IMR-90 (cell line): ENCODE measurements at regions not wholly inside any gene's neighbourhood (a gene's known extent, or its start where the extent isn't known, plus 50 kb on each side); places are given as distances from the start of the nearest gene placed in this dataset.

Experiments used
- ATAC-seq: fragments of 200-7000 bp; cut with Tn5 transposase; 2 replicates; pipeline ENCODE4 v1.9.1; 2020; ENCODE audit warnings: low read depth, mild to moderate bottlenecking, moderate library complexity
- BruUV-seq: library from RNA; stranded (reverse); fragments of 400-500 nt; replicated peaks from 2 replicates; lab custom pipeline; 2021; lab: Mats Ljungman, UMichigan
- CTCF ChIA-PET: fragments of 300-600 bp; formaldehyde crosslinking; extraction: SDS; loops from one replicate; lab custom pipeline; 2021; ENCODE audit warnings: antibody characterized with exemption; lab: Yijun Ruan, JAX
- POLR2A ChIA-PET: fragments of 300-600 bp; sonication (Branson Sonifier 250); formaldehyde crosslinking; loops from one replicate; lab custom pipeline; 2022; ENCODE audit warnings: antibody characterized with exemption; ENCODE audit not compliant: unreplicated experiment; lab: Charles Lee
- DNase-seq: peaks from one replicate; pipeline ENCODE4 v3.0.0; 2013
- H2AFZ ChIP-seq: replicated peaks from 2 replicates; pipeline ENCODE3; 2013; ENCODE audit warnings: low read length, mild to moderate bottlenecking; ENCODE audit not compliant: poor library complexity
- H2AK5ac ChIP-seq: 2 replicates; pipeline ENCODE4 v1.6.1; 2013; ENCODE audit warnings: low read depth, low read length, inconsistent platforms
- H2AK9ac ChIP-seq: replicated peaks from 2 replicates; pipeline ENCODE3; 2013; ENCODE audit warnings: mild to moderate bottlenecking, low read depth, low read length, moderate library complexity; ENCODE audit not compliant: poor library complexity
- H2BK120ac ChIP-seq: 2 replicates; pipeline ENCODE4 v1.6.1; 2013; ENCODE audit warnings: low read depth, low read length, inconsistent platforms
- H2BK15ac ChIP-seq: 3 replicates; pipeline ENCODE4 v1.6.1; 2013; ENCODE audit warnings: low read depth, low read length, inconsistent platforms
- H2BK20ac ChIP-seq: 2 replicates; pipeline ENCODE4 v1.6.1; 2013; ENCODE audit warnings: low read depth, mild to moderate bottlenecking, inconsistent platforms, low read length, moderate library complexity
- H2BK5ac ChIP-seq: 2 replicates; pipeline ENCODE4 v1.6.1; 2013; ENCODE audit warnings: mild to moderate bottlenecking, low read depth, low read length, inconsistent platforms; ENCODE audit not compliant: poor library complexity, severe bottlenecking
- H3K14ac ChIP-seq: replicated peaks from 2 replicates; pipeline ENCODE4 v1.6.1; 2013; ENCODE audit warnings: low read depth, low read length, inconsistent platforms
- H3K18ac ChIP-seq: 2 replicates; pipeline ENCODE4 v1.6.1; 2013; ENCODE audit warnings: low read depth, low read length, control low read depth
- H3K23ac ChIP-seq: 2 replicates; pipeline ENCODE4 v1.6.1; 2013; ENCODE audit warnings: low read depth, low read length, inconsistent platforms
- H3K27ac ChIP-seq: 2 replicates; pipeline ENCODE4 v1.5.1; 2013; ENCODE audit warnings: mild to moderate bottlenecking, control low read depth, low read length; ENCODE audit not compliant: insufficient read depth
- H3K27me3 ChIP-seq: 2 replicates; pipeline ENCODE4 v1.6.1; 2013; ENCODE audit warnings: low read length; ENCODE audit not compliant: control insufficient read depth, insufficient read depth
- H3K36me3 ChIP-seq: 2 replicates; pipeline ENCODE4 v1.6.1; 2013; ENCODE audit warnings: low read length, mixed read lengths; ENCODE audit not compliant: control insufficient read depth, insufficient read depth
- H3K4ac ChIP-seq: 2 replicates; pipeline ENCODE4 v1.6.1; 2013; ENCODE audit warnings: low read depth, low read length, inconsistent platforms
- H3K4me1 ChIP-seq: 2 replicates; pipeline ENCODE4 v1.6.1; 2013; ENCODE audit warnings: low read length, mixed read lengths; ENCODE audit not compliant: control insufficient read depth, insufficient read depth
- H3K4me2 ChIP-seq: 2 replicates; pipeline ENCODE4 v1.6.1; 2013; ENCODE audit warnings: low read depth, mild to moderate bottlenecking, control low read depth, low read length, moderate library complexity
- H3K4me3 ChIP-seq: 2 replicates; pipeline ENCODE4 v1.5.1; 2013; ENCODE audit warnings: low read depth, mild to moderate bottlenecking, control low read depth, low read length, moderate library complexity; ENCODE audit not compliant: insufficient read depth
- H3K56ac ChIP-seq: 2 replicates; pipeline ENCODE4 v1.6.1; 2013; ENCODE audit warnings: low read length, inconsistent platforms; ENCODE audit not compliant: insufficient read depth; ENCODE audit errors: extremely low read depth
- H3K79me1 ChIP-seq, 2 experiments: 2 replicates each; pipeline ENCODE4 v1.6.1; 2013; ENCODE audit warnings: low read length in 2 of 2, inconsistent platforms in 1 of 2, low read depth in 1 of 2
- H3K9ac ChIP-seq: 2 replicates; pipeline ENCODE4 v1.6.1; 2013; ENCODE audit warnings: low read depth, low read length, control low read depth
- H3K9me1 ChIP-seq: 2 replicates; pipeline ENCODE4 v1.6.1; 2013; ENCODE audit warnings: low read length, inconsistent platforms; ENCODE audit not compliant: insufficient read depth
- H3K9me3 ChIP-seq: 2 replicates; pipeline ENCODE4 v1.6.1; 2013; ENCODE audit warnings: low read length; ENCODE audit not compliant: control insufficient read depth, insufficient read depth
- H4K20me1 ChIP-seq: 2 replicates; pipeline ENCODE4 v1.6.1; 2013; ENCODE audit warnings: low read length, inconsistent platforms; ENCODE audit not compliant: insufficient read depth
- H4K5ac ChIP-seq: 2 replicates; pipeline ENCODE4 v1.6.1; 2013; ENCODE audit warnings: mild to moderate bottlenecking, low read depth, low read length, control low read depth
- H4K8ac ChIP-seq, 2 experiments: 2 replicates each; pipeline ENCODE4 v1.6.1; 2013; ENCODE audit warnings: low read depth in 2 of 2, low read length in 2 of 2, control low read depth in 1 of 2, inconsistent platforms in 1 of 2
- H4K91ac ChIP-seq: 2 replicates; pipeline ENCODE4 v1.6.1; 2013; ENCODE audit warnings: low read depth, low read length, inconsistent platforms; ENCODE audit not compliant: insufficient read depth
- BHLHE40 ChIP-seq: fragments of 150-350 bp; IDR thresholded peaks from 2 replicates; pipeline ENCODE4 v1.6.1; 2016; ENCODE audit warnings: mild to moderate bottlenecking, low read depth, low read length
- CEBPB ChIP-seq: IDR thresholded peaks from 2 replicates; pipeline ENCODE4 v1.6.1; 2012; ENCODE audit warnings: low read depth, low read length, improper control_type of control experiment
- FOS ChIP-seq: fragments of 150-350 bp; IDR thresholded peaks from 2 replicates; pipeline ENCODE4 v1.6.1; 2016; ENCODE audit warnings: low read depth, low read length
- NFE2L2 ChIP-seq: fragments of 150-350 bp; IDR thresholded peaks from 2 replicates; pipeline ENCODE4 v1.6.1; 2016; ENCODE audit warnings: low read depth, mild to moderate bottlenecking, low read length
- POLR2A ChIP-seq: IDR thresholded peaks from 2 replicates; pipeline ENCODE4 v1.6.1; 2012; ENCODE audit warnings: mild to moderate bottlenecking, low read depth, low read length
- RAD21 ChIP-seq: IDR thresholded peaks from 2 replicates; pipeline ENCODE4 v1.6.1; 2012; ENCODE audit warnings: low read length, improper control_type of control experiment
- RFX5 ChIP-seq: IDR thresholded peaks from 2 replicates; pipeline ENCODE4 v1.8.0; 2012; ENCODE audit warnings: low read depth, mild to moderate bottlenecking, low read length, moderate library complexity
- SMC3 ChIP-seq: fragments of 150-350 bp; IDR thresholded peaks from 2 replicates; pipeline ENCODE4 v1.6.1; 2016; ENCODE audit warnings: low read depth, mild to moderate bottlenecking, antibody characterized with exemption, low read length, moderate library complexity
- WGBS, 2 experiments: methylation state at CpG; one replicate each; pipeline versions ENCODE4 v1.1.5 to v1.1.7; 2013; ENCODE audit warnings: missing lambda C conversion rate in 2 of 2; ENCODE audit not compliant: insufficient read length in 1 of 2; ENCODE audit errors: extremely low coverage in 2 of 2; 5-methylcytosine and 5-hydroxymethylcytosine counted together
- dilution Hi-C: fragments of 300-500 bp; cut with HindIII; formaldehyde crosslinking; loops from one replicate; pipeline ENCODE4 v1.14.3; 2018; ENCODE audit warnings: low sequenced_read_pairs; ENCODE audit not compliant: unreplicated experiment
- in situ Hi-C: fragments of 300-500 bp; cut with MboI; formaldehyde crosslinking; loops from 3 replicates; pipeline ENCODE4 v1.14.3; 2019; ENCODE audit warnings: low sequenced_read_pairs, inconsistent platforms, mixed read lengths
- intact Hi-C: fragments of 100-400 bp; cut with micrococcal nuclease; formaldehyde crosslinking; loops from 2 replicates; pipeline ENCODE4 v1.10.0; 2022
- TF ChIP-seq, protein P1 (sequence below): fragments of 150-350 bp; IDR thresholded peaks from 2 replicates; pipeline ENCODE4 v1.6.1; 2017; ENCODE audit warnings: mild to moderate bottlenecking, antibody characterized with exemption, low read length, low read depth

DNA sequence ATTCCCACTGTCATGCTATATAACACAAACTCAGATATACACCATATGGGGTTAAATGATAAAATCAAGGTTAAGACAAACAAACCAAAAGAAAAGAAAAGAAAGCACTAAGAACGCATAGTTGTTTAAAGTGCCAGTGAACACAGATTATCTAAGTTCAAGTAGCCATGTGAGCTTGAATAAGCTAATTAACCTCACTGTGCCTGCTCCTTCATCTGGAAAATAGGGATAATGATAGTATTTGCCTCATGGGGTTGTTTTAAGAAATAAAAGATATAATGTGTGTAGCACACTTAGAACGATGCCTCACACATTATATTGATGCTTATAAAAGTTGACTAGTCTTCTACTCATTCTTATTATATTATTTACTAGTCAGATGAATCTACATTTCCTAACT, 72.6 kb upstream of the IL12A start:
- dilution Hi-C loops, result no loop called here
- Histone ChIP-seq H3K4me1 (peaks cover 6% of the 10 kb centered on the region), H2AK5ac (no peak overlapping the region), H3K4me2 (no peak overlapping the region), H3K9me3 (no peaks in the 10 kb centered on the region; the same call in 1 of the 2 replicates), H2AK9ac (no peak overlapping the region), H4K91ac (no peak overlapping the region), H2BK15ac (no peak overlapping the region), H3K9ac (no peak overlapping the region), H3K14ac (no peak overlapping the region), H3K18ac (no peak overlapping the region), H4K8ac (no peak overlapping the region), H2BK5ac (no peak overlapping the region), H3K4ac (no peak overlapping the region), H3K27me3 (no peaks in the 10 kb centered on the region), H3K23ac (no peak overlapping the region), H3K4me3 (no peak overlapping the region), H4K20me1 (no peaks in the 10 kb centered on the region), H3K79me1 (no peaks in the 10 kb centered on the region), H3K36me3 (no peaks in the 10 kb centered on the region), H3K56ac (no peak overlapping the region), H3K9me1 (peaks cover 4% of the 10 kb centered on the region), H2BK20ac (no peak overlapping the region), H2AFZ (no peak overlapping the region), H2BK120ac (no peak overlapping the region), H4K5ac (no peak overlapping the region), H3K27ac (no peak overlapping the region)
- ChIA-PET CTCF (no interaction called here), POLR2A (interaction anchor here (0.6 kb wide), 1 partner anchor 46 kb away, joined by 5 read pairs; no protein-coding TSS in a partner anchor)
- WGBS, 2 experiments, result no CpG with 5 or more reads among the region's 2 CpGs
- DNase-seq, result no peak
- in situ Hi-C loops, result no loop called here
- ATAC-seq, result no peak
- no TSS peak for BruUV-seq
- TF ChIP-seq FOS (no peak), BHLHE40 (no peak), CEBPB (no peak), RFX5 (no peak), RAD21 (no peak), POLR2A (no peak), NFE2L2 (no peak), SMC3 (no peak)
- TF ChIP-seq, protein P1, sequence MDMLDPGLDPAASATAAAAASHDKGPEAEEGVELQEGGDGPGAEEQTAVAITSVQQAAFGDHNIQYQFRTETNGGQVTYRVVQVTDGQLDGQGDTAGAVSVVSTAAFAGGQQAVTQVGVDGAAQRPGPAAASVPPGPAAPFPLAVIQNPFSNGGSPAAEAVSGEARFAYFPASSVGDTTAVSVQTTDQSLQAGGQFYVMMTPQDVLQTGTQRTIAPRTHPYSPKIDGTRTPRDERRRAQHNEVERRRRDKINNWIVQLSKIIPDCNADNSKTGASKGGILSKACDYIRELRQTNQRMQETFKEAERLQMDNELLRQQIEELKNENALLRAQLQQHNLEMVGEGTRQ, result no peak
- intact Hi-C loops, result no loop called here
